AML-193 (cell line): ENCODE measurements at regions not wholly inside any gene's neighbourhood (a gene's known extent, or its start where the extent isn't known, plus 50 kb on each side); places are given as distances from the start of the nearest gene placed in this dataset.

Source experiments
- DNase-seq, 2 experiments: peaks; one replicate each; lab custom pipeline; 2025; lab: John Stamatoyannopoulos, UW

DNA sequence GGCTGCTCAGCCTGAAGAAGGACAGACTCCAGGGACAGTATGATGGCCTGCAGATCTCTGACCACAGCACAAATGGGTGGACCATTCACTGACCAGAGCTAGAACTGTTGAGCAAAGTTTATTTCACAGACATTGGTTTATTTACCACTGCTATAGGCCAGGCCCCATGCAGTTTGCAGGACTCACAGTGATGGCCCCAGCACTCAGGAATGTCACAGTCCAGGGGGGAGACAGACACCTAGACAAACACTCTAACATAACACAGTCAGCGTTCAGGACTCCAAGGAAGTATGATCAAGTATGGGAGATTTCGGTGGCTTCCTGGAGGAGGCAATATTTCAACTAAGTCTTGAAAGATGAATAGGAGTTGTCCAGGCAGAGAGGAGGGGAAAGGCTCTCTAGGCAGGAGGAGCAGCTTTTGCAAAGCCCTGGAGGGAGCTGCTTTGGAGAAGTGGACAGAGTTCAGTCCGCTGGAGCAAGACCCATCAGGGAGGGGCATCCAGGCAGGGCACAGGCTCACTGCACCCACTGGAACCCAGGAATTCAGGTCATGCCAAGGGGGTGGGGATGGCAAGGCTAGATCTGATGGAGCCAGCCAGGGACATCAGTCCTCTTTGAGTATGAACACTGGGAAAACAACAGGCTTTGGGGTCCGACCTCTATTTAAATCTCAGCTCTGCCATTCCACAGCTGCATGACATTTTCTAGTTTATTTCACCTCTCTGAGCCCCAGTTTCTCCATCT is 454.3 kb downstream of the MATN1 start:
- no peak for DNase-seq

DNA sequence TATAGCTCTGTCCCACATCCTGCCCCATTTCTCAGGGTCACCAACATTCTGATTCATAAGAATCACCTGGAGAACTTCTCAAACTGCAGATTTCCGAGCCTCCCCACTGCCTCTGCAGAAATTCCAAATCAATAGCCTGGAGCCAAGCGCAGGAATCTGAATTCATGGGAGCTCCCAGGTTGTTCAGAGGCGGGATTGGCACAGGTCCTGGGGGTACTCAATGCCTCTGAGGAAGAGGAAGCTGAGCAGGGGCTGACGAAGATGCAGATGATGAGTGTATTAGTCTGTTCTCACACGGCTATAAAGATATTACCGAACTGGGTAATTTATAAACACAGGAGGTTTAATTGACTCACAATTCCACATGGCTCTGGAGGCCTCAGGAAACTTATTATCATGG is 455.5 kb downstream of the MATN1 start:
- no peak for DNase-seq

DNA sequence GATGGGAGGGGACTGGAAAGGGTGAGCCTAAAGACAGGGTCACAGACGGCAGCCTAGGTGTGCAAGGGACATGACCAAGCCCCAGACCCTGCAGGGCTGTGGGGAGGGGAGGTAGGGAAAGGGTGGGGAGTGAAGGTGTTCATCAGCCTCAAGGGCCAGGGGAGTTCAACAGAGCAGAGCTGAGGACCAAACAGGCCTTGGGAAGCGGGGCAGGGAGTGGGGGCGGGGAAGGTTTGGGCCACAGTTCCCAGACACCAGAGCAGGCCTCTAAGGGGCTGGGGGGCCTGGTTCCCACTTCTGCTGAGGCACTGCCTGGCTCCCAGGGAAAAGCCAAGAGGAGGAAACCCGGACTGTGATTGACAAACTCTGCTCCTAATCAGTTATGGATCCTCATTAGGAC is 456.3 kb downstream of the MATN1 start:
- no peak for DNase-seq

DNA sequence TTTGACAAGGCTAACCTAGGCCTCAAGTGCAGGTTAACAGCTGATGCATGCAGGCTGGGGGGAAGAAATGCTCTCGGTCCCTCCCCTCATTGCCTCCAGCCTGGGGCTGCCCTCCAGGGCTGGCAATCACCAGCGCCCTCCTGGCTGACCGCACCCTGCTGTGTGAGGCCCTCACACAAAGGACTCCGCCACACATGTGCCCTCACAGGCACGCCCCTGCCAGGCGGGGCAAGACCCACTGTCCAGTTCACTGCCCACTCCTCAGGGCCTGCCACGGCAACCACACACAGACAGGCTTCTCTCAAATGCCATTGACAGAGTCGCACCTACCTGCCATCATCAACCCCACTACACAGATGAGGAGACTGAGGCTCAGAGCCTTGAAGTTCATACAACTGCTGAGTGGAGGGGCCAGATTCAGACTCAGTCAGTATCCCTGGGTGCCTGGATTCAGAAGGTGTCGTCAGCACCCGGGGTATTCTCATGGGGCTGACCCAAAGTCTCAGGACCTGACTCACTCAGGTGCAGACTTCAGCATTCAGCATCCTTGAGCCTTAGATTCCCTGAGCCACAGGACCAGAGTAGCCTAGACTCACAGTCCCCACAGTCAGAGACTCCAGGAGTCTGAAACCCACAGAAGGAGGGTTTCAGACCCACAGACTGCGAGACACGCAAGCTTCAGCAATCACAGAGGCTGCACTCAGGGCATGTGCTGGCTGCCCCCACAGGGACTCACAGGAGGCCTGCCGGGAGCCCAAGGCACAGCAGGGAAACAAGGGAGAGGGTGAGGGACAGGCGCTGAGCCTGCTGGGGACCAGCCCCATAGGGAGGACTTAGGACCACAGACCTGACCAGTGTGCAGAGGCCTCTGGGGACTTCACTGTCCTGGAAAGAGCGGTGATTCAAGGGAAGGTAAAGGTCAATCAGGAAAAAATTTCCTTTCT is 458.0 kb downstream of the MATN1 start:
- no peak for DNase-seq

DNA sequence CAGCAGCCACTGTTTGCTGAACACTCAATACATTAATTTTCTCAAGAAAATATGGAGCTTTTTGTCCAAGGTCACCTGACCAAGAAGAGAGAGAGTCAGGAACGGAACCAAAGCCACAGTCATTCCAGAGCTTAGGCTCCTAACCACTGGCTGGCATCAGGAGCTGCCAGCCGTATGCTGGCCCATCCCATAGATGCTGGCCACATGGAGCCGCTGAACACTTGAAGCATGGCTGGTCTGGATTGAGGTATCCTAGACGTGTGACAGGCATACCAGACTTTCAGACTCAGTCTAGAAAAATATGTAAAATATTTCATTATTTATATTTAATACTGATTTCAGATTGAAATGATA is 458.7 kb downstream of the MATN1 start:
- DNase-seq: no peak

DNA sequence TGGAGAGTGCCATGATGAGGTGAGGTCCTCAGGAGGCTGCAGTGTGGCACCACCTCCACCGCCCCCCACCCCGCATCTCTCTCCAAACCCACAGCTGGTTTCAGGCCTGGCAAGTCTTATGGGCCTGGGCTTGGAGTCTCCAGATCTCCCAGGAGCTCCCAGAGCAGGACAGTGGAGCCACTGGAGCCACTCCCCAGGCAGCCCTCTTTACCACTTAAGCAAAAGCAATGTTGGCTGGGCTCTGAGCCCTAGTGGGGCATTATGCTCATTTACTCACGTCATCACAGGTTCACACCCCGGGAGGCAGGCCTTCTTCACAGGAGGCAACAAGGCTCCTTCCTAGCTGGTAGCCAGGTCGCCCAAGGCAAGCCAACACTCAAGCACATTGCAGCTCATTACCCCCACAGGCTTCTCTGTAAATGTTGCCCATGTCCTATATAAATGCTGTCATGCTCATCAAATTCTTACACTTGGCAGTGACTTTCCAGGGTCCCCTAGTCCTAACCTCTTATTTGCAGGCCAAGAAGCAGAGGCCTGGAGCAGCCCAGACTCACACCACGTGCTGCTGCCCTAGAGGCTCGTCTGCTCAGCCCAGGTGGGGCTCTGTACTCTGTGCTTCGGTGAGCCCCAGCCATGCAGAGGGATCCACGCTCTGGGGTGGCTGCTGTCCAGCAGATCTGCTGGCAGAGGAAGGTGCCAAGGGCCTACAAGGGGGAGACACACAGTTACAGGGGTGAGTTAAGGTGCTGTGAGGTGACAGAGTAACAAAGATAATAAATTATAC is 459.3 kb downstream of the MATN1 start:
- DNase-seq: no peak

DNA sequence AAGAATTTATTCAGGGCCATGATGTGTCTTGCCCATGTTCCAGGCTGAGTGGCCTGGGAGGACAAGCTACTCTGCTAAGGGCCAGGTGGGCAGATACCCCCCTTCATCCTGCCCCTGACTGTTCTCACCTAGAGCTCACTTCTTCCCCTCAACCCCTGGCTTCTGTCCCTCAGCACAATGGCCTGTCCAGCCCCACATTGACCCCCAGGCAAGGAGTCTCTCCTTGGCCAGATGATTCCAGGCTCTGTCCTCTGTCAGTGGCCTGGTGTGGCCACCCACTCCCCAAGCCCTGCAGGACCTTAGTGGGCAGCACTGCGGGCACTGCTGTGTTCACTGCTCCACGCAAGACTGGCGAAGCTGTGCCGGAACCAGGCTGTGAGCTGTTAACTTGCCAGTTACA is 460.0 kb downstream of the MATN1 start:
- no peak for DNase-seq

DNA sequence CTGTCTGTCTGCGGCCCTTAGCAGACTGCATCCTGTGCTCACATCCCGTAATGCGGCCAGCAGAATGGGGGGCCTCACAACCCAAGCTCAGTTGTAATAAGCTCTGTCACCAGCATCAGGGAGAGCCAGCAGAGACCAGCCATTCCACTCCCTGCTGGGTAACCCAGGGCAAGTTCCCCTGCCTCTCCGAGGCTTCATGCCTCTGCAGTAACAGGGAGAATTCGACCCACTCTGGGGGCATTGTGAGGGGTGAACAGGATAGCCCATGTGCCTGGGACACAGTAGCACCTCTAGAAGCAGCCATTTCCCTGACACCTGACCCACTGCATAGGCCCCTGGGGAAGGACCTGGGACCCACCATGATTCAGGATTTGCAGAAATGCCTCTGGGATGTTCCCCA is 461.2 kb downstream of the MATN1 start:
- no peak for DNase-seq

DNA sequence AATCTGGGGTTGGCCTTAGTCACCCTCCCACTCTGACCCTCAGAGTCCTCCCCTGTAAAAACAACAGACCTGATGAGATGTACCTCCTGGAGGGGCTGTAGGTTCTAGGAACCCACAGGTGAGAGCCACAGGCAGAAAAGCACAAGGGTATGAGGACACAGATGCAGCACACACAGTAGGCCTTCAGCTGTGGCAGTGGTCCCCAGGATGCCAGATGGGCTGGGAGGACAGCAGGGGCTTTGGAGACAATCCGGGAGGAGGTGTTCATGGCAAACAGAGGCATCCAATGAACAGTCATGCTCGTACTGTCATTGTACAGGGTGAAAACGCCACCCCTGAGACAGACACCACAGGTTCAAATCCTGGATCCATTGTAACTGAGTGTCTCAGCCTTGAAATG is 463.1 kb downstream of the MATN1 start:
- no peak for DNase-seq

DNA sequence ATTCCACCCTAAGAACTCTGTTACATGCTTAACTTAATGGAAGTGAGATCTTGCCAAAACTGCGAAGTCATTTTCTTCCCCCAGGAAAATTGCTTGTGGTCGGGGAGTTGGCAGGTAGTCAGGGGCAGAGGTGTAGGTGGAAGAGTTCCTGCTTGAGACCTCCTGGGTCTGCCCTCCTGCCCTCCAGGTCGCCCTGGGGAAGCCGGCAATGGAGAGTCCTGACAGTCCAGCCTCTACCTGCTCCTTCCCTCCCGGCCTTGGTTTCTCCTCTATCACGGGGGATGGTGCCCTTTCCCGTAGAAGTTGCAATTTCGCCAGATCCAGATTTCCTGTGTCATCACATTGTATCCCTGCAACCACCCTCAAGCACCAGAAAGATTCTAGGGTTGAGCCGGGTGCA is 463.8 kb downstream of the MATN1 start:
- DNase-seq: no peak

DNA sequence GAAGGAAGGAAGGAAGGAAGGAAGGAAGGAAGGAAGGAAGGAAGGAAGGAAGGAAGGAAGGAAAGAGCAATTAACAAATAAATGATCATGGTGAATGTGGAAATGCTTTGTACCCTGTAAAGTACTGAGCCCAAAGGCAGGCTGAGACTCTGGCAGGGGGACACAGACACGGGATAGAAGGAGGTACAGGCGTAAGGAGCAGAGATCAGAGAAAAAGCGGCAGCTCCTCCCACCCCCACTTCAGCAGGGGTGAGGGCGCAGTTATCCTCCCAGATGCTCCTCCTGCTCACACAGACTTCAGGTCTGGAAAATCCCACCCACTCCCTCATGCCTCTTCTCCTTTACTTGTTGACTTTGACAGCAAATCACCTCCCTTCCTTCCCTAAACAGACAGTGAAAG is 464.5 kb downstream of the MATN1 start:
- no peak for DNase-seq

DNA sequence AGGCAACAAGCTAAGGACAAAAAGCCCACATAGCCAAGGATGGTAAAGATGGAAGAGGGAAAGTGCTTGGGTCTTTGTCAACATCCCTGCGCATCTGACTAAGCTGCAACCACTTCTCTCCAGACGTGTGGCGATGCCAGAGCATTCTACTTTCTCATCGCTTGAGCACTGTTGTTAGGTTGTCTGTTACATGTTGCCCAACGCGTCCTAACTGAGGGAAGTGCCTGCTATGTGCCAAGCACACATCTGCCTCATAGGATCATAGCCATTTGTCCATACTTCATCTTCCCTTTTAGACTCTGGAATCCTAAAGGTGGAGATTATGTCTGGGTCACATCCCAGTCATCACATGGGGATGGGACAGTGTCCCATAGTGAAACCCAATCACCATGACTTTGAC is 464.9 kb downstream of the MATN1 start:
- no peak for DNase-seq

DNA sequence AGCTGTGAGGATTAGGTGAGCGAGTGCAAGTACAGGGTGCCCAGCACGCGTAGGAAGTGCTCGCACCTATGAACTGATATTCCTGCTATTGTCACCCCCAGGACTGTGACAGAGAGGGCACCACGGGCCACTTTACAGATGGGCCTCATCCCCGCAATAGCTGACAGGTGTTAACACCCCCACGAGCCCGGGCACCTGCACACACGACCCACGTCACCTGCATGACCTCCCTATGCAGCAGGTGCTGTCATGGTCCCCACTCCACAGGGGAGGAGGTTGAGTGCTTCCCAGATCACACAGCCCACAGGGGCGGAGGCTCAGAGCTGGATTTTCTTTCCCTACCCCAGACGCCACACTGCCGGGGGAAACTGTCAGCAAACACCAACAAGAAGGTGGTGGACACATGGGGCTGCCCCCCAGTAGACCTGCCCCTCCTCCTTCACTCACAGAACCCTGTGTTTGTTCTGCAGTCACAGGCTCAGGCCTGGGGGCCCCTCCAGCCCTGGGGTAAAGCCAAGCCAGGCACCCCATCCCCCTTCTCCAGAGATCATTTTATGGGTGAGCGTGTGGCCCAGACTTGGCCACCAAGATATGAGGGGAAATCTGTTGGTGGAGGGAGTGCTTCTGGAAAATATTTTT is 465.5 kb downstream of the MATN1 start:
- no peak for DNase-seq

DNA sequence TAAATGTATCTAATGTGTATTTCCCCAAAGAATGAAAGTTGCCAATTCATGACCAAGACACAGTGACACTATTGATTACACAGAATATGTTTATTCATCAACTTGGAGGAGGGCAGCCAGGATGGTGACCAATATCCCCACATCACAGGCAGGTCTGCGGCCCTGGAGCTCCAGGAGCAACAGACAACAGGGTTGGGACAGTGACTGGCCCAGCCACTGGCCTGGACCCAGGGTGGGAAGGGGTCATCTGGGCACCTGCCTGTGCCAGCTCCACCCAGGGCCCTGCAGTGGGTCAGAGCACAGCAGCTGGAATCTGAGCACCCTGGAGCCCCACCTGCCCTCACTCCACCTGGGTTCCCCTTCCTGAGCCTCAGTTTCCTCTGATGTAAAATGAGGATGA is 466.1 kb downstream of the MATN1 start:
- DNase-seq: no peak

DNA sequence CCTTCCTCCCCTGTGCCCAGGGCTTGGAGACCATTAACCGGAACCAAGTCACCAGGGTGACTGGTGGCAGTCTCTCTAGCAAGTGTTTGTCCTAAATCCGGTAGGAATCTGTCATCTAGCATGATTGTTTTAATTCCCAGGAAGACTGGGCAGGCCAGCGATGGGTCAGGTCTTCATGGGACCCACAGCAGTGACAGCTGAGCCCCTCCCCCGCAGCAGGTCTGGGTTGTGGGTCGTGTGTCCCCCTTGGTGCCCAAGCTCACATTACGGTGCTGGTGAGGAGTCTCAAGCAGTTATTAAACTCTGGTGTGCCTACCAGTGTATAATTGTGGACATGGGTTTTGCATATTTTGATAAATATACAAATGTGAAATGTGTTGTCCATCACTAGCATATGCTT is 466.5 kb downstream of the MATN1 start:
- DNase-seq: no peak

DNA sequence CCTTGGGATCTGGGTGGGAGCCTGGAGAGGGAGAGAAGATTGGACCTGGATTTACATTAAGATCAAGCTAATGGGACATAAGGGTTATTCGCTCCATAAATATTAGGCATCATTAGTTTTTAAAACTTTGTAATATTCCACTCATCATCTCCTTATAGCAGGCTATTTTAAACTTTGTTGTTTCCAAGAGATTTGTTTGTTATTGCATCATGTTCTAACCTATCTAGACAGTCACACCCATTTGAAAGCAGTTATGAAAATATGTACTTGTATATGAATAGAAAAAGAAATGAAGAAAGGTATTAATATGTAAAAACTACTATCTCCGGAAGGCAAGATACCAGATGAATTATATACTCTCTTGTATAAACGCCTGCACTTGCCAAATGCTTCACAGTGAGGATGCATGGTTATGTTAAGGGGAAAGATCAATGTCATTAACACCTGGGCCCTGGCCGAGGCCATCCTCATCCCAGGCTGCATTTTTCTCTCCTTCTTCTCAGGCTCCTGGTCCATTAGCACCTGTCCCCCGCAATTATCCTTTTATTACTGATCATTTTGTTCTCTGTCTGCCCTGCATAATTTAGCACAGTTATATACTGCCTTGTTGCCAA is 468.2 kb downstream of the MATN1 start:
- DNase-seq: no peak

DNA sequence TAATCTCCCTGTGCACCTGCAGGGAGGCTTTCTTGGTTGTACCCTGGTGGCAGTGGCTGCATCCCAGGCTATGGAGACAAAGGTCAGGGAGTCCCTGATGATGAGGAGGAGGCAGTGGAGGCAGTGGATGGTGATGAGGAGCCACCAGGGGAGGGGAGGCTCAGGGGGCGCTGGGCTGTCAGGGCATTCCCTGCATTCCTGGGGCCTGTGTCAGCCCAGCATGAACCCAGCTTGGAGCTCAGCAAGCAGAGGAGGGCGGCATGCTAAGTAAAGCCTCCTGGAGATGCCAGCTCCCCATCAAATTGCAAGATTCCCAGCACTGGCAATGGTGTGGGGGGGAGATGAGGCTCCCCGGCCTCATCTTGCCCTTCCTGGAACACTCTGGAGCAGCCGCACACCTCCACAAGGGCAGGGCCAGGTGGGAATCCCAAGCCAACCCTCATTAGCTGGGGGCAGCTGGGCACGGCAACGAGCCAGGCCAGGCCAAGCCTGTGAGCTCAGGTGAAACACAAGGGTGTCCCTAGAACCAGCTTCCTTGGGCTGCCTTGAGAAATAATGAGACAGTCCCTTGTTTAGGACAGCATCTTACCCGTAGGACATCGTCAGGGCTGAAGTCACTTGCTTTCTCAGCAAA is 469.5 kb downstream of the MATN1 start:
- no peak for DNase-seq

DNA sequence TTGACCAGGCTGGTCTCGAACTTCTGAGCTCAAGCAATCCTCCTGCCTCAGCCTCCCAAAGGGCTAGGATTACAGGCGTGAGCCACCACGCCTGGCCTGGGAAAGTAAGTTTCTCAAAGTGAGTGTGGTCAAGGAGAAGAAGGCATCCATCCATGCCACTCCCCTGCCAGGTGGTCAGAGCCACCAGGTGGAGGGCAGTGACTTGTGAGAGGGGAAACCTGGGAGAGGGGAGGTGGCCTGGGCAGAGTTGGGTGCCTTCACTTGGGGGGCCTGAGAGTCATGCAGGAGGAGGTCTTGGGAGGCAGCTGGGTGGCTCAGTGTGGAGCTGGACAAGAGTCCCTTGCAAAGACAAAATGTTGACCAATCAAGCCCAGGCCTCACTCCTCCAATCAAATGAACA is 470.0 kb downstream of the MATN1 start:
- no peak for DNase-seq

DNA sequence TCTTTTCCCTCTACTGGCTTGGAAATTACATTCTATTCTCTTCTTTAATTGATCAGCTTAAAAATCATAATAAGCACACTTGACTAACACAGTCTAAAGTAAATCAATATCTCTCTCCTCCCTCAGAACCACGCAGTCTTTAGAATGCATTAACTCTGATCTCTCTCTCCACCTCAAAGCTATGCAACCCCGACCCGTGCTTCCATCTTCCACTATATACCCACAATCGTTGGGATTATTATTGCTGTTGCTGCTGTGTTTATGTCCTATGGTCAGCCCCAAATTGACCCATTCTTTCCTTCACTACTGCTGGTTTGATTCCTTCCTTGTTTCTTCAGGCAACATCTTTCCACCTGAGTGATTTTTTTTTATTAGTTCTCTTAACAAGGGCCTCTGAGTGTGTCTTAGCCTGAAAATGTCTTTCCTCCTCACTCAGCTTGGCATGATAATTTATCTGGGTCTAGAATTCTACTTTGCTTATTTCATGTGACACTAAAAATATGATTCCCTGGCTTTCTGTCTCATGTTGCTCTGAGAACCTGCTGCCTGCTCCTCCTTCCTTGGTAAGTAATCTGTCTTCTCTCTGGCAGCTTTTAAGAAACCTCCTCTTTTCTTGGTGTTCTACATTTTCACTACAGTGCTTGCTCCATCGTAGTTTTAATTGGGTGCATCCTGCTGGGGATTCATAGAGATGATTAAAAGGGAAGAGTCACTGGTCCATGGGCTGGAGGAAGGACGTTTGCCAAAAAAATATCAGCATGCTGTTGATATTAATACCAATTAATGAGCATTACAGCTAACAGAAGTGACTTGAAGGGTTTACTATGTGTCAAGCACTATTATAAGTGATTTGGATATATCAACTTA is 472.2 kb downstream of the MATN1 start:
- DNase-seq: no peak

DNA sequence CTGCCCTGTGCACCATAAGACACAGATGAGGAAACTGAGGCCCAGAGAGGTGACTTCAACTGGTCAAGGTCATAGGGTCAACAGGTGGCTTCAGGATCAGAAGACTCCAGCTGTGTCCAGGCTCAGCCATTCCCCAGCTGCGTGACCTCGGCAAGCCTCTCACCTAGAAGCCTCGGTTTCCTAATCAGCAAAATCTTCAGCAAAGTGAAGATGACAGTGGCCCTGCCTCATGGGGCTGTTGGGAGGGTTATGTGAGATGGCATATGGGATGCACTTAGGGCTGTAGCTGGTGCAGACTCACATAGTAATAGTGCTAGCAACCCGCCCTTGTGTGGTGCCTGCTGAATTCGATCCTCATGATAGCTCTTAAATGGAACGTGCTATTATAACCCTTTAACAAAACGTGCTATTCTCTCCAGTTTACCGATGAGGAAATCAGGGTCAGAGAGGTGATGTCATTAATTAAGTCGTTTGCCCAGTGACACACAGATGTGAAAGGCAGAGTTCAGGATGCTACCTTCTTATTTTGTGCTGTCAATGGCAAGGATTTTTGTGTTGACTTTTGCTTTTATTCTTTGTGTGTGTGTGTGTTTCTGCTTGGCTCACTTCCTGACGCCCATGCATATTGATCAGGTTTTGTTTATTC is 472.9 kb downstream of the MATN1 start:
- no peak for DNase-seq
